Vagina (tissue), 2 donors: ENCODE measurements at regions not wholly inside any gene's neighbourhood (a gene's known extent, or its start where the extent isn't known, plus 50 kb on each side); places are given as distances from the start of the nearest gene placed in this dataset.

ENCODE experiments used
- DNase-seq, 2 donors: peaks; one replicate each; pipeline ENCODE4 v3.0.0-alpha.2; 2017; ENCODE audit errors: extremely low spot score in 2 of 2
- H3K27ac ChIP-seq: fragments of 200-600 bp; sonication (generic); one replicate; pipeline ENCODE4 v1.5.1; 2019
- H3K27me3 ChIP-seq: fragments of 200-600 bp; sonication (generic); one replicate; pipeline ENCODE4 v1.5.1; 2019
- H3K36me3 ChIP-seq, 2 donors: fragments of 200-600 bp; sonication (generic); one replicate each; pipeline ENCODE4 v1.5.1; 2017 to 2019
- H3K4me1 ChIP-seq: fragments of 200-600 bp; sonication (generic); one replicate; pipeline ENCODE4 v1.5.1; 2019
- H3K4me3 ChIP-seq, 2 donors: fragments of 200-600 bp; sonication (generic); 1 replicate in 1 of 2; 2 replicates in 1 of 2; pipeline ENCODE4 v1.5.1; 2016 to 2019
- H3K9me3 ChIP-seq: fragments of 200-600 bp; sonication (generic); one replicate; pipeline ENCODE4 v1.5.1; 2019
- CTCF ChIP-seq, 3 experiments: fragments of 450-650 bp in 2 of 3; fragments of 200-600 bp in 1 of 3; sonication (generic) in 1 of 3; IDR thresholded peaks; one replicate each; pipeline ENCODE4 v1.5.1; 2017 to 2019; ENCODE audit warnings: antibody characterized with exemption in 3 of 3, mild to moderate bottlenecking in 2 of 3, moderate library complexity in 2 of 3
- POLR2A ChIP-seq, 2 donors: fragments of 450-650 bp; IDR thresholded peaks; one replicate each; pipeline ENCODE4 v1.6.1; 2017; ENCODE audit warnings: antibody characterized with exemption in 2 of 2, mild to moderate bottlenecking in 2 of 2, moderate library complexity in 2 of 2
- POLR2AphosphoS5 ChIP-seq, 2 donors: sonication (generic); formaldehyde crosslinking; IDR thresholded peaks; one replicate each; pipeline ENCODE4 v1.9.0; 2017; ENCODE audit warnings: antibody characterized with exemption in 2 of 2, mild to moderate bottlenecking in 2 of 2, low read depth in 1 of 2; ENCODE audit not compliant: insufficient read depth in 1 of 2
- intact Hi-C: fragments of 100-400 bp; cut with DNase I; formaldehyde crosslinking; loops from one replicate; pipeline ENCODE4 v1.15.1; 2023

GRCh38 chr1:111045033-111045722, 81.5 kb upstream of the LRIF1 start:
- Histone ChIP-seq H3K27ac (no peak overlapping the region), H3K4me1 (no peaks in the 10 kb centered on the region), H3K4me3 (no peak overlapping the region), H3K36me3 (no peaks in the 10 kb centered on the region), H3K27me3 (no peaks in the 10 kb centered on the region), H3K9me3 (no peaks in the 10 kb centered on the region)
- DNase-seq = no peak
- TF ChIP-seq CTCF (IDR thresholded peaks at IDR 0.05) = no peak
- no peak for TF ChIP-seq POLR2A (IDR thresholded peaks at IDR 0.05)
- no peak for TF ChIP-seq POLR2AphosphoS5 (IDR thresholded peaks at IDR 0.05; ENCODE audit: insufficient read depth in 1 of 2, low read depth in 1 of 2)
- intact Hi-C loops = no loop called here

- no peak for DNase-seq
- Histone ChIP-seq H3K4me3 (no peak overlapping the region), H3K27ac (no peak overlapping the region), H3K27me3 (no peaks in the 10 kb centered on the region), H3K36me3 (no peaks in the 10 kb centered on the region), H3K9me3 (no peaks in the 10 kb centered on the region), H3K4me1 (no peaks in the 10 kb centered on the region)
- TF ChIP-seq CTCF (IDR thresholded peaks at IDR 0.05) = peak in 2 of 3 experiments; percentile 58 to 59
- TF ChIP-seq POLR2AphosphoS5 (IDR thresholded peaks at IDR 0.05; ENCODE audit: insufficient read depth in 1 of 2, low read depth in 1 of 2) = no peak
- no peak for TF ChIP-seq POLR2A (IDR thresholded peaks at IDR 0.05)
- intact Hi-C loops = no loop called here
Measured at GRCh38 chr1:111032295-111032897, 68.7 kb upstream of the LRIF1 start.

GRCh38 chr1:111030590-111030989, 66.9 kb upstream of the LRIF1 start:
- TF ChIP-seq POLR2AphosphoS5 (IDR thresholded peaks at IDR 0.05; ENCODE audit: insufficient read depth in 1 of 2, low read depth in 1 of 2) = no peak
- TF ChIP-seq CTCF (IDR thresholded peaks at IDR 0.05) = peak in 2 of 3 experiments; percentile 25 to 26
- Histone ChIP-seq H3K4me1 (no peaks in the 10 kb centered on the region), H3K36me3 (no peaks in the 10 kb centered on the region), H3K9me3 (no peaks in the 10 kb centered on the region), H3K4me3 (no peak overlapping the region), H3K27me3 (no peaks in the 10 kb centered on the region), H3K27ac (no peak overlapping the region)
- intact Hi-C loops = no loop called here
- DNase-seq = no peak

- Histone ChIP-seq H3K27me3 (no peaks in the 10 kb centered on the region), H3K9me3 (no peaks in the 10 kb centered on the region), H3K27ac (no peak overlapping the region), H3K4me1 (no peaks in the 10 kb centered on the region), H3K36me3 (no peaks in the 10 kb centered on the region), H3K4me3 (no peak overlapping the region)
- no peak for DNase-seq
- intact Hi-C loops = no loop called here
- TF ChIP-seq CTCF (IDR thresholded peaks at IDR 0.05) (no peak), POLR2A (IDR thresholded peaks at IDR 0.05) (no peak), POLR2AphosphoS5 (IDR thresholded peaks at IDR 0.05; ENCODE audit: insufficient read depth in 1 of 2, low read depth in 1 of 2) (no peak)
Measured at GRCh38 chr1:111025109-111025508, 61.4 kb upstream of the LRIF1 start.

- H3K27ac ChIP-seq = no peak overlapping the region
- intact Hi-C loops = no loop called here
- TF ChIP-seq CTCF (IDR thresholded peaks at IDR 0.05) = no peak
- no peak for TF ChIP-seq POLR2A (IDR thresholded peaks at IDR 0.05)
- TF ChIP-seq POLR2AphosphoS5 (IDR thresholded peaks at IDR 0.05; ENCODE audit: insufficient read depth in 1 of 2, low read depth in 1 of 2) = no peak
- H3K4me3 ChIP-seq = no peak overlapping the region
- H3K9me3 ChIP-seq = no peaks in the 10 kb centered on the region
- no peak for DNase-seq
- no peaks in the 10 kb centered on the region for H3K36me3 ChIP-seq
- H3K4me1 ChIP-seq = no peaks in the 10 kb centered on the region
- H3K27me3 ChIP-seq = no peaks in the 10 kb centered on the region
Measured at GRCh38 chr1:111015222-111015621, 51.5 kb upstream of the LRIF1 start.
